ENCODE measurements at regions not wholly inside any gene's neighbourhood (a gene's known extent, or its start where the extent isn't known, plus 50 kb on each side); places are given as distances from the start of the nearest gene placed in this dataset.

- TF ChIP-seq CTCF (IDR thresholded peaks at IDR 0.05) (no peak), POLR2A (IDR thresholded peaks at IDR 0.05) (no peak)
These were observed 321.5 kb upstream of the PKDCC start for GRCh38 chr2:41726364-41726763.

Measured in thyroid gland (tissue), 4 donors.